ENCODE measurements at regions not wholly inside any gene's neighbourhood (a gene's known extent, or its start where the extent isn't known, plus 50 kb on each side); places are given as distances from the start of the nearest gene placed in this dataset.

DNA sequence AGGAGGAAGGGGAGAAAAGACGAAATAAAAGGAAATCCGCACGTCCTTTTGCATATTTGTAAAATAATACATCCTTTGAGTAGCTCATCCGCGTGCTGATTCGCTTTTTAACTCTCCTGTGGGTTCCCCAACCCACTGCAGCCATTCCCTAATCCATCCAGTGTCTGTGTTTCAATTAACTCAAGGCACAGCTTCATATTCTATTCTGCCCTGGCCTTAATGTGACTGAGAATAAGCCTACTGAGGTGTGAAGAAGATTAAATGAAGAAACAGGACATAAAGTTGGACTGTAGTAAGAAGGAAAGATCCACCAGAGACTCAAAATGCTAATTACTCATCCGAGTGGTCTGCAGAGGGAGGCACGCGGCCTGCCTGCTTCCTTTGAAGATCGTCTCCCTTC is 161.4 kb upstream of the SH3BP4 start:
- Histone ChIP-seq H3K36me3 (ENCODE audit: control insufficient read depth in 2 of 2, extremely low read depth in 1 of 2, insufficient read depth in 2 of 2, low read length in 2 of 2) (no peaks in the 10 kb centered on the region), H3K4me2 (ENCODE audit: control insufficient read depth, extremely low read depth, insufficient read depth, low read depth, low read length) (no peak overlapping the region), H3K4me3 (ENCODE audit: control insufficient read depth in 2 of 3, extremely low read depth in 1 of 3, insufficient read depth in 2 of 3, low read depth in 1 of 3, low read length in 3 of 3) (no peak overlapping the region), H3K79me2 (ENCODE audit: control insufficient read depth, insufficient read depth, low read length) (no peaks in the 10 kb centered on the region), H3K27ac (ENCODE audit: control insufficient read depth, insufficient read depth, low read length) (no peak overlapping the region), H3K4me1 (ENCODE audit: control insufficient read depth, extremely low read depth, insufficient read depth, low read length) (no peaks in the 10 kb centered on the region), H3K9me1 (ENCODE audit: control insufficient read depth, extremely low read depth, insufficient read depth, low read length) (no peaks in the 10 kb centered on the region), H4K20me1 (ENCODE audit: control insufficient read depth, extremely low read depth, insufficient read depth, low read length) (no peaks in the 10 kb centered on the region), H3K27me3 (ENCODE audit: control insufficient read depth, extremely low read depth, insufficient read depth, low read length) (peaks cover 10% of the 10 kb centered on the region), H2AFZ (ENCODE audit: control insufficient read depth, low read length) (no peak overlapping the region), H3K9me3 (ENCODE audit: control insufficient read depth, low read depth, low read length) (no peaks in the 10 kb centered on the region), H3K9ac (ENCODE audit: control insufficient read depth, extremely low read depth, insufficient read depth, low read length) (no peak overlapping the region)
- FAIRE-seq (no peak), DNase-seq (ENCODE audit: low read depth, low spot score) (no peak)
- TF ChIP-seq, protein P1, sequence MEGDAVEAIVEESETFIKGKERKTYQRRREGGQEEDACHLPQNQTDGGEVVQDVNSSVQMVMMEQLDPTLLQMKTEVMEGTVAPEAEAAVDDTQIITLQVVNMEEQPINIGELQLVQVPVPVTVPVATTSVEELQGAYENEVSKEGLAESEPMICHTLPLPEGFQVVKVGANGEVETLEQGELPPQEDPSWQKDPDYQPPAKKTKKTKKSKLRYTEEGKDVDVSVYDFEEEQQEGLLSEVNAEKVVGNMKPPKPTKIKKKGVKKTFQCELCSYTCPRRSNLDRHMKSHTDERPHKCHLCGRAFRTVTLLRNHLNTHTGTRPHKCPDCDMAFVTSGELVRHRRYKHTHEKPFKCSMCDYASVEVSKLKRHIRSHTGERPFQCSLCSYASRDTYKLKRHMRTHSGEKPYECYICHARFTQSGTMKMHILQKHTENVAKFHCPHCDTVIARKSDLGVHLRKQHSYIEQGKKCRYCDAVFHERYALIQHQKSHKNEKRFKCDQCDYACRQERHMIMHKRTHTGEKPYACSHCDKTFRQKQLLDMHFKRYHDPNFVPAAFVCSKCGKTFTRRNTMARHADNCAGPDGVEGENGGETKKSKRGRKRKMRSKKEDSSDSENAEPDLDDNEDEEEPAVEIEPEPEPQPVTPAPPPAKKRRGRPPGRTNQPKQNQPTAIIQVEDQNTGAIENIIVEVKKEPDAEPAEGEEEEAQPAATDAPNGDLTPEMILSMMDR (optimal IDR thresholded peaks at IDR 0.05 in 1 of 3, IDR thresholded peaks at IDR 0.05 in 1 of 3, conservative IDR thresholded peaks at IDR 0.05 in 1 of 3; ENCODE audit: extremely low read depth in 1 of 3, insufficient read depth in 2 of 3, low read length in 3 of 3), result no peak
- TF ChIP-seq EZH2 (IDR thresholded peaks at IDR 0.05; ENCODE audit: low read length), result no peak
- dilution Hi-C loops (cut with MboI; ENCODE audit: extremely low pct_ligation_motif_present, low sequenced_read_pairs), result no loop called here

DNA sequence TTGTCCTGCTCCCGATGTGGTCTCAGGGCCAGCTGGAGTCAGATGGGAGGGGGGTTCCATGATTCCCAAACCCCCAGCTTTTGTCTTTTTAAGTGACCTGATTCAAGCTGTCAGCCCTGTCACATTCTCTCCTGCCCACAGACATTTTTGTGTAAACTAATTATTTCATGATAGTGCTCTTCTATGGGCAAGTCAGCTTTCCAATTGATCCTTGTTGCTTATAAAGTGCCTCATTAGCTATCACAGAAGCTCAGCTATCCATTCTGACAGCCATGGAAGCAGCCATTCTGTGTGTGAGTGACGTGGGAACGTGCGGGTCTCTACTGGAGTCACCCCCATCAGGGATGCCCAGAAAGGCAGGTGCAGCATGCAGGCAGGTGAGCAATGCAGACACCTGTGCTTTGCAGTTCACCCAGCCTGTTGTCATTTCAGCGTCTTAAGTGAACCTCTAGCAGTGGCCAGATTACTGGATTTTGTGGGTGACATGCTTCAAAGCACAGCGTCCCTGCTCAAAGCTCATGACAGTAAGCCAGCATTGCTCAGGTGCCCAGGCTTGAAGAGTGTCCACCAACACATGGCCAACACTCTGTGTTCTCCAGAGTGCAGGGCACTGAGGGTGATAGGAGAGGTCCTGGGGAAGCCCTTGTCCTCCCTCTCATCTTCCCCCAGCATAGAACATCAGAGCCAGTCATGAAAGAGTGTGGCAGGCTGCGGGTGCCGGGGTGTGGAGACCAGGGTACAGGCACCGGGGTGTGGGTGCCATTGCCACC is 162.1 kb upstream of the SH3BP4 start:
- Histone ChIP-seq H3K9me3 (ENCODE audit: control insufficient read depth, low read depth, low read length) (no peaks in the 10 kb centered on the region), H3K9ac (ENCODE audit: control insufficient read depth, extremely low read depth, insufficient read depth, low read length) (no peak overlapping the region), H3K36me3 (ENCODE audit: control insufficient read depth in 2 of 2, extremely low read depth in 1 of 2, insufficient read depth in 2 of 2, low read length in 2 of 2) (no peaks in the 10 kb centered on the region), H2AFZ (ENCODE audit: control insufficient read depth, low read length) (no peak overlapping the region), H3K4me1 (ENCODE audit: control insufficient read depth, extremely low read depth, insufficient read depth, low read length) (no peaks in the 10 kb centered on the region), H3K4me2 (ENCODE audit: control insufficient read depth, extremely low read depth, insufficient read depth, low read depth, low read length) (no peak overlapping the region), H3K27me3 (ENCODE audit: control insufficient read depth, extremely low read depth, insufficient read depth, low read length) (peaks cover 10% of the 10 kb centered on the region), H3K27ac (ENCODE audit: control insufficient read depth, insufficient read depth, low read length) (no peak overlapping the region), H3K79me2 (ENCODE audit: control insufficient read depth, insufficient read depth, low read length) (no peaks in the 10 kb centered on the region), H3K9me1 (ENCODE audit: control insufficient read depth, extremely low read depth, insufficient read depth, low read length) (no peaks in the 10 kb centered on the region), H3K4me3 (ENCODE audit: control insufficient read depth in 2 of 3, extremely low read depth in 1 of 3, insufficient read depth in 2 of 3, low read depth in 1 of 3, low read length in 3 of 3) (no peak overlapping the region), H4K20me1 (ENCODE audit: control insufficient read depth, extremely low read depth, insufficient read depth, low read length) (no peaks in the 10 kb centered on the region)
- TF ChIP-seq, protein P1 (optimal IDR thresholded peaks at IDR 0.05 in 1 of 3, IDR thresholded peaks at IDR 0.05 in 1 of 3, conservative IDR thresholded peaks at IDR 0.05 in 1 of 3; ENCODE audit: extremely low read depth in 1 of 3, insufficient read depth in 2 of 3, low read length in 3 of 3), result no peak
- no peak for TF ChIP-seq EZH2 (IDR thresholded peaks at IDR 0.05; ENCODE audit: low read length)
- dilution Hi-C loops (cut with MboI; ENCODE audit: extremely low pct_ligation_motif_present, low sequenced_read_pairs), result no loop called here
- FAIRE-seq (no peak), DNase-seq (ENCODE audit: low read depth, low spot score) (no peak)

Data from keratinocyte (primary cell).